NOMO-1 treated with dmso at 0.1 percent for 144 hours (cell line): ENCODE measurements at regions not wholly inside any gene's neighbourhood (a gene's known extent, or its start where the extent isn't known, plus 50 kb on each side); places are given as distances from the start of the nearest gene placed in this dataset.
"Not testable (repeated sequence)": the region's sequence is repeated elsewhere in the genome, so short reads cannot be mapped to it uniquely, and the experiment has no call there.

Source experiments
- DNase-seq: peaks from one replicate; lab custom pipeline; 2025; ENCODE audit not compliant: unreplicated experiment; lab: John Stamatoyannopoulos, UW

- DNase-seq = no peak
Observed at GRCh38 chr5:143635146-143635752, 176.7 kb upstream of the HMHB1 start.

- DNase-seq = no peak
Observed at GRCh38 chr5:143634689-143635088, 177.3 kb upstream of the HMHB1 start.

- no peak for DNase-seq
Observed at GRCh38 chr5:143629871-143630659, 181.9 kb upstream of the HMHB1 start.

- not testable (repeated sequence) for DNase-seq
Observed at GRCh38 chr5:143625048-143625447, 186.9 kb upstream of the HMHB1 start.

GRCh38 chr5:143624465-143624864 lies 187.5 kb upstream of the HMHB1 start:
- DNase-seq = no peak

- DNase-seq = no peak
Observed at GRCh38 chr5:143619040-143619439, 192.9 kb upstream of the HMHB1 start.

GRCh38 chr5:143618141-143618540 lies 193.8 kb upstream of the HMHB1 start:
- no peak for DNase-seq

GRCh38 chr5:143614831-143615230 lies 197.1 kb upstream of the HMHB1 start:
- DNase-seq = no peak

- DNase-seq = no peak
Observed at GRCh38 chr5:143613329-143613728, 198.6 kb upstream of the HMHB1 start.

GRCh38 chr5:143610946-143611345 lies 201.0 kb upstream of the HMHB1 start:
- DNase-seq = no peak

GRCh38 chr5:143606043-143606752 lies 202.7 kb upstream of the NR3C1 start:
- peak; percentile 49 for DNase-seq

GRCh38 chr5:143605403-143606005 lies 202.0 kb upstream of the NR3C1 start:
- DNase-seq = peak; percentile 84

GRCh38 chr5:143601917-143602333 lies 198.4 kb upstream of the NR3C1 start:
- DNase-seq = peak; percentile 43

- no peak for DNase-seq
Observed at GRCh38 chr5:143601357-143601756, 197.9 kb upstream of the NR3C1 start.

- DNase-seq = peak; percentile 11
Observed at GRCh38 chr5:143600396-143601075, 197.1 kb upstream of the NR3C1 start.

GRCh38 chr5:143599474-143599873 lies 196.0 kb upstream of the NR3C1 start:
- DNase-seq = no peak

GRCh38 chr5:143596824-143597223 lies 193.3 kb upstream of the NR3C1 start:
- no peak for DNase-seq

- no peak for DNase-seq
Observed at GRCh38 chr5:143594902-143595818, 191.7 kb upstream of the NR3C1 start.

- DNase-seq = no peak
Observed at GRCh38 chr5:143593723-143594122, 190.2 kb upstream of the NR3C1 start.

- peak; percentile 20 for DNase-seq
Observed at GRCh38 chr5:143592648-143593047, 189.2 kb upstream of the NR3C1 start.
